ENCODE measurements at regions not wholly inside any gene's neighbourhood (a gene's known extent, or its start where the extent isn't known, plus 50 kb on each side); places are given as distances from the start of the nearest gene placed in this dataset.

GRCh38 chr18:78146136-78147085 is 833.2 kb upstream of the SALL3 start:
- Histone ChIP-seq H3K27ac (no peak overlapping the region), H3K4me3 (no peak overlapping the region), H3K79me2 (ENCODE audit: insufficient read depth) (no peaks in the 10 kb centered on the region), H3K9me3 (ENCODE audit: low read depth) (no peaks in the 10 kb centered on the region), H3K9ac (no peak overlapping the region), H3K4me1 (ENCODE audit: insufficient read depth) (no peaks in the 10 kb centered on the region), H3K4me2 (ENCODE audit: unreplicated experiment) (no peak overlapping the region), H3K9me2 (ENCODE audit: insufficient read depth) (no peaks in the 10 kb centered on the region), H3K36me3 (ENCODE audit: low read depth) (no peaks in the 10 kb centered on the region), H4K20me1 (ENCODE audit: insufficient read depth) (no peaks in the 10 kb centered on the region), H3F3A (ENCODE audit: insufficient read depth) (no peaks in the 10 kb centered on the region), H3K27me3 (replicated peaks; ENCODE audit: insufficient read depth) (no peaks in the 10 kb centered on the region), H2AFZ (no peak overlapping the region)
- 35 to 46% methylated on average over 16 to 17 of the region's 17 CpGs for WGBS, 2 experiments (ENCODE audit: low coverage in 1 of 2, low lambda C conversion rate in 2 of 2, missing lambda C conversion rate in 2 of 2)
- TF ChIP-seq EZH2 (IDR thresholded peaks at IDR 0.05; ENCODE audit: insufficient read depth, poor library complexity, severe bottlenecking), result no peak
- no peak for DNase-seq
- in situ Hi-C loops (cut with MboI), result no loop called here

GRCh38 chr18:78150590-78150989 is 829.0 kb upstream of the SALL3 start:
- no peaks in the 10 kb centered on the region for H3F3A ChIP-seq (ENCODE audit: insufficient read depth)
- TF ChIP-seq EZH2phosphoT487 (IDR thresholded peaks at IDR 0.05; ENCODE audit: insufficient read depth, low read depth), result no peak
- no peak for TF ChIP-seq EZH2 (IDR thresholded peaks at IDR 0.05; ENCODE audit: insufficient read depth, poor library complexity, severe bottlenecking)
- no peak for DNase-seq
- no peak overlapping the region for H3K4me3 ChIP-seq
- no peak overlapping the region for H3K4me2 ChIP-seq (ENCODE audit: unreplicated experiment)
- no peaks in the 10 kb centered on the region for H4K20me1 ChIP-seq (ENCODE audit: insufficient read depth)
- H3K9me2 ChIP-seq (ENCODE audit: insufficient read depth), result no peaks in the 10 kb centered on the region
- no peak overlapping the region for H3K27ac ChIP-seq
- no peaks in the 10 kb centered on the region for H3K9me3 ChIP-seq (ENCODE audit: low read depth)
- H3K4me1 ChIP-seq (ENCODE audit: insufficient read depth), result no peaks in the 10 kb centered on the region
- H3K9ac ChIP-seq, result no peak overlapping the region
- no peaks in the 10 kb centered on the region for H3K79me2 ChIP-seq (ENCODE audit: insufficient read depth)
- no peak overlapping the region for H2AFZ ChIP-seq
- 16 to 24% methylated on average over 7 of the region's 7 CpGs for WGBS, 2 experiments (ENCODE audit: low coverage in 1 of 2, low lambda C conversion rate in 2 of 2, missing lambda C conversion rate in 2 of 2)
- H3K27me3 ChIP-seq (replicated peaks; ENCODE audit: insufficient read depth), result no peaks in the 10 kb centered on the region
- in situ Hi-C loops (cut with MboI), result no loop called here
- H3K36me3 ChIP-seq (ENCODE audit: low read depth), result no peaks in the 10 kb centered on the region

- Histone ChIP-seq H4K20me1 (ENCODE audit: insufficient read depth) (no peaks in the 10 kb centered on the region), H3K9me2 (ENCODE audit: insufficient read depth) (no peaks in the 10 kb centered on the region), H3K27me3 (replicated peaks; ENCODE audit: insufficient read depth) (no peaks in the 10 kb centered on the region), H3K27ac (no peak overlapping the region), H3K36me3 (ENCODE audit: low read depth) (no peaks in the 10 kb centered on the region), H3K4me3 (no peak overlapping the region), H3K9me3 (ENCODE audit: low read depth) (no peaks in the 10 kb centered on the region), H3K79me2 (ENCODE audit: insufficient read depth) (no peaks in the 10 kb centered on the region), H3K4me1 (ENCODE audit: insufficient read depth) (no peaks in the 10 kb centered on the region), H3F3A (ENCODE audit: insufficient read depth) (no peaks in the 10 kb centered on the region), H3K4me2 (ENCODE audit: unreplicated experiment) (no peak overlapping the region), H2AFZ (no peak overlapping the region), H3K9ac (no peak overlapping the region)
- DNase-seq, result no peak
- in situ Hi-C loops (cut with MboI), result no loop called here
- 29 to 37% methylated on average over 9 of the region's 9 CpGs for WGBS, 2 experiments (ENCODE audit: low coverage in 1 of 2, low lambda C conversion rate in 2 of 2, missing lambda C conversion rate in 2 of 2)
- TF ChIP-seq EZH2 (IDR thresholded peaks at IDR 0.05; ENCODE audit: insufficient read depth, poor library complexity, severe bottlenecking) (no peak), EZH2phosphoT487 (IDR thresholded peaks at IDR 0.05; ENCODE audit: insufficient read depth, low read depth) (no peak)
Observed at GRCh38 chr18:78151234-78151633, 828.4 kb upstream of the SALL3 start.

- Histone ChIP-seq H3K9me3 (ENCODE audit: low read depth) (no peaks in the 10 kb centered on the region), H2AFZ (no peak overlapping the region)
- no peak for TF ChIP-seq EZH2 (IDR thresholded peaks at IDR 0.05; ENCODE audit: insufficient read depth, poor library complexity, severe bottlenecking)
Observed at GRCh38 chr18:78151948-78152725, 827.5 kb upstream of the SALL3 start.

More at GRCh38 chr18:78151948-78152725, 827.5 kb upstream of the SALL3 start:
- no peaks in the 10 kb centered on the region for H4K20me1 ChIP-seq (ENCODE audit: insufficient read depth)
- no peaks in the 10 kb centered on the region for H3K4me1 ChIP-seq (ENCODE audit: insufficient read depth)
- no peak overlapping the region for H3K9ac ChIP-seq
- no peaks in the 10 kb centered on the region for H3F3A ChIP-seq (ENCODE audit: insufficient read depth)
- no peaks in the 10 kb centered on the region for H3K9me2 ChIP-seq (ENCODE audit: insufficient read depth)
- H3K27ac ChIP-seq, result no peak overlapping the region
- no peak for DNase-seq
- no peak overlapping the region for H3K4me2 ChIP-seq (ENCODE audit: unreplicated experiment)
- in situ Hi-C loops (cut with MboI), result no loop called here
- H3K36me3 ChIP-seq (ENCODE audit: low read depth), result no peaks in the 10 kb centered on the region
- no peaks in the 10 kb centered on the region for H3K79me2 ChIP-seq (ENCODE audit: insufficient read depth)
- no peaks in the 10 kb centered on the region for H3K27me3 ChIP-seq (replicated peaks; ENCODE audit: insufficient read depth)
- 40 to 44% methylated on average over 15 to 17 of the region's 17 CpGs for WGBS, 2 experiments (ENCODE audit: low coverage in 1 of 2, low lambda C conversion rate in 2 of 2, missing lambda C conversion rate in 2 of 2)
- H3K4me3 ChIP-seq, result no peak overlapping the region
